BLaER1 (cell line): ENCODE measurements at regions not wholly inside any gene's neighbourhood (a gene's known extent, or its start where the extent isn't known, plus 50 kb on each side); places are given as distances from the start of the nearest gene placed in this dataset.
"Not testable (repeated sequence)": the region's sequence is repeated elsewhere in the genome, so short reads cannot be mapped to it uniquely, and the experiment has no call there.

Experiments used
- H3K27ac ChIP-seq: shearing (Covaris generic); formaldehyde crosslinking; 2 replicates; pipeline ENCODE4 v1.8.1; 2022
- H3K27me3 ChIP-seq: shearing (Covaris generic); formaldehyde crosslinking; 2 replicates; pipeline ENCODE4 v1.8.1; 2022
- H3K36me3 ChIP-seq: shearing (Covaris generic); formaldehyde crosslinking; 2 replicates; pipeline ENCODE4 v1.8.1; 2022
- H3K4me1 ChIP-seq: shearing (Covaris generic); formaldehyde crosslinking; 2 replicates; pipeline ENCODE4 v1.8.1; 2022
- H3K4me2 ChIP-seq: shearing (Covaris generic); formaldehyde crosslinking; 2 replicates; pipeline ENCODE4 v1.8.1; 2022
- H3K4me3 ChIP-seq: shearing (Covaris generic); formaldehyde crosslinking; 2 replicates; pipeline ENCODE4 v1.8.1; 2022
- H3K9ac ChIP-seq: shearing (Covaris generic); formaldehyde crosslinking; 2 replicates; pipeline ENCODE4 v1.8.1; 2022
- H3K9me3 ChIP-seq: shearing (Covaris generic); formaldehyde crosslinking; 2 replicates; pipeline ENCODE4 v1.8.1; 2022
- H4K20me1 ChIP-seq: shearing (Covaris generic); formaldehyde crosslinking; 2 replicates; pipeline ENCODE4 v1.8.1; 2022
- Cebpa-rat ChIP-seq: shearing (Covaris generic); IDR thresholded peaks from 2 replicates; pipeline ENCODE4 v1.8.1; 2022

GRCh38 chr3:89013536-89013935 is 93.9 kb upstream of the EPHA3 start:
- no peak overlapping the region for H3K9ac ChIP-seq
- no peak overlapping the region for H3K4me3 ChIP-seq
- H3K4me2 ChIP-seq = no peak overlapping the region
- no peaks in the 10 kb centered on the region for H3K27me3 ChIP-seq
- H3K27ac ChIP-seq = no peak overlapping the region
- no peaks in the 10 kb centered on the region for H3K4me1 ChIP-seq
- no peaks in the 10 kb centered on the region for H4K20me1 ChIP-seq
- H3K36me3 ChIP-seq = no peaks in the 10 kb centered on the region
- no peak for TF ChIP-seq Cebpa-rat
- H3K9me3 ChIP-seq = no peaks in the 10 kb centered on the region

GRCh38 chr3:89017531-89017930 is 89.9 kb upstream of the EPHA3 start:
- Histone ChIP-seq H3K4me3 (no peak overlapping the region), H3K9me3 (0 out of 2 replicates have a peak, but pooled peaks cover 4% of the 10 kb centered on the region), H3K4me2 (no peak overlapping the region), H4K20me1 (no peaks in the 10 kb centered on the region), H3K9ac (no peak overlapping the region), H3K27me3 (no peaks in the 10 kb centered on the region), H3K4me1 (no peaks in the 10 kb centered on the region), H3K36me3 (no peaks in the 10 kb centered on the region), H3K27ac (no peak overlapping the region)
- TF ChIP-seq Cebpa-rat = no peak

GRCh38 chr3:89025185-89025584 is 82.2 kb upstream of the EPHA3 start:
- Histone ChIP-seq H3K36me3 (no peaks in the 10 kb centered on the region), H3K27ac (no peak overlapping the region), H3K4me2 (no peak overlapping the region), H3K4me3 (no peak overlapping the region), H4K20me1 (no peaks in the 10 kb centered on the region), H3K9ac (no peak overlapping the region), H3K27me3 (no peaks in the 10 kb centered on the region), H3K9me3 (no peaks in the 10 kb centered on the region), H3K4me1 (no peaks in the 10 kb centered on the region)
- no peak for TF ChIP-seq Cebpa-rat

- TF ChIP-seq Cebpa-rat = no peak
- Histone ChIP-seq H3K27ac (no peak overlapping the region), H3K9me3 (peaks cover 8% of the 10 kb centered on the region; the same call in 1 of the 2 replicates)
Observed at GRCh38 chr3:89032346-89033013, 74.9 kb upstream of the EPHA3 start.

GRCh38 chr3:89034723-89035122 is 72.7 kb upstream of the EPHA3 start:
- not testable (repeated sequence) for H3K27ac ChIP-seq, H3K9ac ChIP-seq, H3K9me3 ChIP-seq, H3K36me3 ChIP-seq, H3K4me2 ChIP-seq, H3K4me3 ChIP-seq, H3K4me1 ChIP-seq, H4K20me1 ChIP-seq, H3K27me3 ChIP-seq

More at GRCh38 chr3:89032346-89033013, 74.9 kb upstream of the EPHA3 start:
- Histone ChIP-seq H4K20me1 (no peaks in the 10 kb centered on the region), H3K36me3 (no peaks in the 10 kb centered on the region), H3K9ac (no peak overlapping the region), H3K4me3 (no peak overlapping the region), H3K27me3 (no peaks in the 10 kb centered on the region), H3K4me2 (no peak overlapping the region), H3K4me1 (no peaks in the 10 kb centered on the region)

DNA sequence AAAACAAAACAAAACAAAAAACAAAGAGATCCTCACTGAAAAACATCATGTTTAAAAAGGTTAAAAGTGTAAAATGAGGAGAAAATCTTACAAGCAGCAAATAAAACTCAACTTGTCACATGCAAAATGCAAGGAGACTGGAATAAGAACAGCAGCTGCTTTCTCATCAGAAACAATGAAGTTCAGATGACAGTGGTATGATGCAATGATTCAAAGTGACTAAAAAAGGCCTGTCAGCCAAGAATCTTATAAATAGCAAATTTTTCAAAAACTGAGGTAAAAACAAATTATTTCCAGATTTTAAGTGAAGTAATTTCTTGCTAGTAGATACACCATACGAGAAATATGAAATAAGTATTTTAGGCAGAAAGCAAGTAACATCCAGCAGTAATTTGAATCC is 68.6 kb upstream of the EPHA3 start:
- Histone ChIP-seq H3K27me3 (no peaks in the 10 kb centered on the region), H3K9me3 (peaks cover 8% of the 10 kb centered on the region; the same call in 1 of the 2 replicates), H3K4me2 (no peak overlapping the region), H4K20me1 (no peaks in the 10 kb centered on the region), H3K4me1 (no peaks in the 10 kb centered on the region), H3K9ac (no peak overlapping the region), H3K27ac (no peak overlapping the region), H3K36me3 (no peaks in the 10 kb centered on the region), H3K4me3 (no peak overlapping the region)
- TF ChIP-seq Cebpa-rat = no peak

DNA sequence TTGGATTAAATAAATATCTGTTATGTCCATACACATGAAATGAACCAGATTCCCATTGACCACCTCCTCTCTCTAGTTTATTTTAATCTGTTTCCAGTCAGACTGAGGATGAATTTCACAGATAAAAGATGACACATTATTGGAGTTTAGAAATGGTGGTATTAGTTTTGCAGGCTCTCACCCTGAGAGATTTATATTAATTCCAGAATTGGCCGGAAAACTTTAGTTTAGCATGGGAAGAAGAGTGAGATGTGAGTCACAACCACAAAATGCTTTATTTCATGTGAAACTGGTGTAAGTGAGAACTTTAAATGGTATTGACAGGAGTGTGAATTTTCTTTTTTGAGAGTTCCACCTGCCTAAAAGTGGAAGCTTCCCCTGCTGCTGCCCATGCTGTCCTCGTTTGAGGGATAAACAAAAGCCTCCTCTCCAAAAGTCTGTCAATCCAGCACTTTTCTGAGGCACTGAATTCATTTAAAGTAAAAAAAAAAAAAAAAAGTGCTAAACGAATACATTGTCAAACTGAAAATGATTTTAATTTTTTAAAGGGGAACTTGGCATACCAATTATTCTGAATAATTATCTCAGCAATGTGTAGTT is 65.1 kb upstream of the EPHA3 start:
- Histone ChIP-seq H3K9ac (no peak overlapping the region), H3K4me2 (no peak overlapping the region), H3K27me3 (no peaks in the 10 kb centered on the region), H3K4me3 (no peak overlapping the region), H3K4me1 (no peaks in the 10 kb centered on the region), H3K36me3 (no peaks in the 10 kb centered on the region), H3K27ac (no peak overlapping the region), H3K9me3 (no peaks in the 10 kb centered on the region), H4K20me1 (no peaks in the 10 kb centered on the region)
- TF ChIP-seq Cebpa-rat = no peak

DNA sequence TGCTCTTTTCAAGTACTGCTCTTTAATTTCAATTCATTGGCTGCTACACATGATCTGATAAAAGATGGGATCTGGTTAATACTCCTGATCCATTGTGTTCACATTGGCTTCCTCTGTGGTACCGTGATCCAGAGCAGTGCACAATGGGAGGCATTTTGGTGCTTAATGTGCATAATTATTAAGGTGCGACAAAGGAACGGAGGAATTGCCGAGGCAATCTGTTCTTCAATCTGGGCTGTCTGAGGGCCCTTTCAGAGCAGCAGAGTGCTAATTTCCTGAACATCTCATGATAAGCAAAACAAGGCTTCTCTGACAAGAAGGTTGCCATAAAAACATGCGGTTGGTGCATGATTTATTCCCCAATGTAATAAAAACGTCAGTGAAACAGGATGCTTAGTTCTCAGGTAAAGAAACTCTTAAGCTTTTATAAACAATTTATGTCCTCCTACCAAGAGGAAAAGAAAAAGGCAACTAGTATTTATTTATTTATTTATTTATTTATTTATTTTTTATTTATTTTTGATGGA is 64.0 kb upstream of the EPHA3 start:
- Histone ChIP-seq H3K27me3 (no peaks in the 10 kb centered on the region), H3K4me3 (no peak overlapping the region), H3K4me2 (no peak overlapping the region), H3K36me3 (no peaks in the 10 kb centered on the region), H3K27ac (no peak overlapping the region), H4K20me1 (no peaks in the 10 kb centered on the region), H3K4me1 (no peaks in the 10 kb centered on the region), H3K9ac (no peak overlapping the region), H3K9me3 (no peaks in the 10 kb centered on the region)
- TF ChIP-seq Cebpa-rat = no peak

DNA sequence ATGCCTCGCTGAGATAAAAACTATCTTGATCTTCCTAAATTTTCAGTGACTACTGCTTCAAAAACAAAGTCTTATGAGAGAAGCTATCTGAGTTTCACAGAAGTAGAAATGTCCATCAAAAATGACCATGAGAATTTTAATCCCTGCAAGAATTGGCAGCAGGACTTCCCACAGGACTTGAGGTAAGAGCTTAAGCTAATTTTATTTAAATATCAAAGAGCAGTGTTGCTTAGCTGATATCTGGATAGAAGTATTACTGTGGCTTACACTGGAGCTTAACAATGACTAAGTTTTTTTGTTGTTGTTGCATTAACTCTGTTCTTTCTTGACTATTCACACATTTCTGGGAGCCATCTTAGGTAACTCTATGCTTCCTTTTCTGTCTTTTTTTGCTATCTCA is 60.8 kb upstream of the EPHA3 start:
- H3K4me3 ChIP-seq = no peak overlapping the region
- TF ChIP-seq Cebpa-rat = no peak
- no peak overlapping the region for H3K4me2 ChIP-seq

DNA sequence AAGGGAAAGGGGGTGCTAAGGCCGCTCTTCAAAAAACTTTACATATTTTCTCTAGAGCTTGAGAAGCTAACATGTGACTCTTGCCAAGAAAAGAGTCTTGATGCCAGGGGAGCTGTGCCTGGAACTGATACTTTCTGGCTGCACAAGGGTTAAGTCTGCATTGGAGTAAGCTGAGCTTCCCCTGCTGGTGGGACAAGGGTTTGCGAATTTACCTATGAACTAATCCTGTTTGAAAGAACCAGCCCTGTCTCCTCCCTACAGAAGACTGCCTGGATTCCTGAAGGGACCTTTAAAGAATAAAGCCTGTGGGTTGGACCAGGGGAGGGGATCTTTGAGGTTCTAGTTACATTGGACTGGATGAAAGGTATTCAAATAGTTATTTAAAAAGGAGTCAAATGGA is 58.3 kb upstream of the EPHA3 start:
- Histone ChIP-seq H3K9ac (no peak overlapping the region), H3K4me2 (no peak overlapping the region), H4K20me1 (no peaks in the 10 kb centered on the region), H3K9me3 (no peaks in the 10 kb centered on the region), H3K4me1 (no peaks in the 10 kb centered on the region), H3K36me3 (no peaks in the 10 kb centered on the region), H3K4me3 (no peak overlapping the region), H3K27me3 (no peaks in the 10 kb centered on the region), H3K27ac (no peak overlapping the region)
- TF ChIP-seq Cebpa-rat = no peak

More for the DNA sequence above, 60.8 kb upstream of the EPHA3 start:
- no peaks in the 10 kb centered on the region for H3K36me3 ChIP-seq
- no peaks in the 10 kb centered on the region for H3K27me3 ChIP-seq
- H4K20me1 ChIP-seq = no peaks in the 10 kb centered on the region
- no peak overlapping the region for H3K27ac ChIP-seq
- H3K9ac ChIP-seq = no peak overlapping the region
- no peaks in the 10 kb centered on the region for H3K4me1 ChIP-seq
- no peaks in the 10 kb centered on the region for H3K9me3 ChIP-seq
